CD4-positive, alpha-beta T cell (primary cell): ENCODE measurements at regions not wholly inside any gene's neighbourhood (a gene's known extent, or its start where the extent isn't known, plus 50 kb on each side); places are given as distances from the start of the nearest gene placed in this dataset.

Experiments used
- ATAC-seq: fragments of 200-7000 bp; cut with Tn5 transposase; one replicate; pipeline ENCODE4 v1.10.0; 2022; ENCODE audit warnings: mild to moderate bottlenecking; ENCODE audit not compliant: poor library complexity
- CTCF ChIA-PET: fragments of 350-600 bp; sonication (Branson Sonifier 250); formaldehyde crosslinking; loops from one replicate; lab custom pipeline; 2021; ENCODE audit warnings: antibody characterized with exemption, inconsistent platforms; lab: Charles Lee
- POLR2A ChIA-PET: fragments of 350-600 bp; sonication (Branson Sonifier 250); formaldehyde crosslinking; loops from one replicate; lab custom pipeline; 2021; ENCODE audit warnings: antibody characterized with exemption, inconsistent platforms; lab: Charles Lee
- DNase-seq, 14 experiments: peaks; one replicate each; pipeline ENCODE4 v3.0.0-alpha.2; 2013 to 2020; ENCODE audit warnings: mixed read lengths in 2 of 14
- H3K27ac ChIP-seq, 2 donors: one replicate each; pipeline versions ENCODE4 v1.5.1 to v1.7.0; 2013; ENCODE audit warnings: low read length in 2 of 2, low read depth in 1 of 2, mild to moderate bottlenecking in 1 of 2
- H3K27me3 ChIP-seq, 2 experiments: 1 replicate in 1 of 2; 2 replicates in 1 of 2; pipeline versions ENCODE4 v1.6.1 to v1.7.0; 2013; ENCODE audit warnings: low read length in 2 of 2, control low read depth in 1 of 2, mild to moderate bottlenecking in 1 of 2, moderate library complexity in 1 of 2; ENCODE audit not compliant: insufficient read depth in 2 of 2, control insufficient read depth in 1 of 2
- H3K36me3 ChIP-seq: one replicate; pipeline ENCODE4 v1.6.1; 2013; ENCODE audit warnings: low read length, control low read depth; ENCODE audit not compliant: insufficient read depth
- H3K4me1 ChIP-seq: one replicate; pipeline ENCODE4 v1.6.1; 2013; ENCODE audit warnings: low read length, control low read depth; ENCODE audit not compliant: insufficient read depth
- H3K4me3 ChIP-seq: one replicate; pipeline ENCODE4 v1.5.1; 2013; ENCODE audit warnings: mild to moderate bottlenecking, low read length, moderate library complexity
- H3K9me3 ChIP-seq, 2 experiments: 1 replicate in 1 of 2; 2 replicates in 1 of 2; pipeline versions ENCODE4 v1.6.1 to v1.7.0; 2013; ENCODE audit warnings: low read length in 2 of 2, mild to moderate bottlenecking in 2 of 2, control low read depth in 1 of 2, moderate library complexity in 1 of 2; ENCODE audit not compliant: control insufficient read depth in 1 of 2, insufficient read depth in 1 of 2
- H3K27ac Mint-ChIP-seq: one replicate; pipeline ENCODE4 v1.8.0; 2020; ENCODE audit warnings: mixed read lengths
- H3K27me3 Mint-ChIP-seq: one replicate; pipeline ENCODE4 v1.8.0; 2021; ENCODE audit warnings: mixed read lengths
- H3K36me3 Mint-ChIP-seq: one replicate; pipeline ENCODE4 v1.8.0; 2021; ENCODE audit warnings: low read depth, mixed read lengths
- H3K4me1 Mint-ChIP-seq: one replicate; pipeline ENCODE4 v1.8.0; 2021; ENCODE audit warnings: low read depth, mixed read lengths
- H3K4me3 Mint-ChIP-seq: one replicate; pipeline ENCODE4 v1.8.0; 2020; ENCODE audit warnings: mild to moderate bottlenecking, mixed read lengths
- H3K9me3 Mint-ChIP-seq: one replicate; pipeline ENCODE4 v1.8.0; 2020; ENCODE audit warnings: mixed read lengths
- intact Hi-C, 2 experiments: fragments of 100-400 bp; cut with DNase I in 1 of 2; cut with micrococcal nuclease in 1 of 2; formaldehyde crosslinking; loops; one replicate each; pipeline versions ENCODE4 v1.15.1 to v1.9.0; 2023 to 2025; cut with DNase I, micrococcal nuclease
- TF ChIP-seq, protein P1 (sequence below): fragments of 200-600 bp; IDR thresholded peaks from one replicate; pipeline ENCODE4 v1.8.0; 2022; ENCODE audit warnings: antibody characterized with exemption, mild to moderate bottlenecking

DNA sequence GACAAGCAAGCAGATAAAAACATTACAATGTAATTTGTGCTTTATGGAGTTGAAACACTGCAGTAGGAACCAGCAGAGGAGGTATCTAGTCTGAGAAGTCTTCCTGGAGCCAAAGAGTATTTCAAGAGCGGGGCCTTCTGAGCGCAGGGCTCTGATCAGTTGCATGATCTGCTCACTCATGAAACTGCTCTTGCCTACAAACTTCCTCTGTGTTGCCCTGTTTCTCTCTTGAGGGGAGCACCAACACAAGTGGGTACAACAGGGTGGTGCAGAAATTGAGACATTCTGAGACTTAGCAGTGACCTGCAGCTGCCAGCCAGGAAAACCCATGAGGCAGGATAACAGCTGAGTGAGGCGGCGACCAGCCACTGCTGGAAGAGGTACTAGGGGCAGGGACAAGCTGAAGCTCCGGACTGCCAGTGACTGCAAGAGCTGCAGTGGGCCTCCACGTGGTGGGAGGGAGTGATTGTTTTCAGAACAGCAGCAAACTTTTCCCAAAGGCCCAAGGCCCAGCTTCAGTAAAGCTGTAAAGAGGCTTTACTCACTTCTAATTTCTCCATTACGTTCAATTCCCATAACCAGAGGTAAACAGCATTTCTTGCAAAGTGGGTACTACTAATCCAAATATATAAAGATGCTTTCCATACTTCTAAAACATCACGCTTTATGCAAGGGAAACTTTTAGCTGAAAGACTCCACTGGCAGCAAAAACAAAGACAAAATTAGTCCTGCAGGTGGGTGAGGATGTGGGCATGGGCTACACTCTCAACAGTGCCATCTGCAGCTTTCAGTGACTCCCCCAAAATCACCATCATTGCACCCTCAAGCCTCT lies 69.0 kb upstream of the LPP start:
- Histone ChIP-seq H3K27me3 (no peaks in the 10 kb centered on the region), H3K4me1 (no peaks in the 10 kb centered on the region), H3K4me3 (no peak overlapping the region), H3K9me3 (no peaks in the 10 kb centered on the region), H3K27ac (no peak overlapping the region), H3K36me3 (no peaks in the 10 kb centered on the region)
- no peak overlapping the region for H3K4me3 Mint-ChIP-seq
- no peak overlapping the region for H3K27ac Mint-ChIP-seq
- intact Hi-C loops = loop anchor here in 1 of 2 experiments (10.0 kb wide), 1 partner anchor 510 kb away; no protein-coding TSS in a partner anchor
- H3K4me1 Mint-ChIP-seq = no peaks in the 10 kb centered on the region
- peaks cover 3% of the 10 kb centered on the region for H3K9me3 Mint-ChIP-seq
- no peak for ATAC-seq
- DNase-seq = no peak
- ChIA-PET POLR2A (interaction anchor here (0.6 kb wide), 1 partner anchor 105 kb away, joined by 3 read pairs; no protein-coding TSS in a partner anchor), CTCF (interaction anchor here (1.1 kb wide), 1 partner anchor 345 kb away, joined by 3 read pairs; no protein-coding TSS in a partner anchor)
- TF ChIP-seq, protein P1, sequence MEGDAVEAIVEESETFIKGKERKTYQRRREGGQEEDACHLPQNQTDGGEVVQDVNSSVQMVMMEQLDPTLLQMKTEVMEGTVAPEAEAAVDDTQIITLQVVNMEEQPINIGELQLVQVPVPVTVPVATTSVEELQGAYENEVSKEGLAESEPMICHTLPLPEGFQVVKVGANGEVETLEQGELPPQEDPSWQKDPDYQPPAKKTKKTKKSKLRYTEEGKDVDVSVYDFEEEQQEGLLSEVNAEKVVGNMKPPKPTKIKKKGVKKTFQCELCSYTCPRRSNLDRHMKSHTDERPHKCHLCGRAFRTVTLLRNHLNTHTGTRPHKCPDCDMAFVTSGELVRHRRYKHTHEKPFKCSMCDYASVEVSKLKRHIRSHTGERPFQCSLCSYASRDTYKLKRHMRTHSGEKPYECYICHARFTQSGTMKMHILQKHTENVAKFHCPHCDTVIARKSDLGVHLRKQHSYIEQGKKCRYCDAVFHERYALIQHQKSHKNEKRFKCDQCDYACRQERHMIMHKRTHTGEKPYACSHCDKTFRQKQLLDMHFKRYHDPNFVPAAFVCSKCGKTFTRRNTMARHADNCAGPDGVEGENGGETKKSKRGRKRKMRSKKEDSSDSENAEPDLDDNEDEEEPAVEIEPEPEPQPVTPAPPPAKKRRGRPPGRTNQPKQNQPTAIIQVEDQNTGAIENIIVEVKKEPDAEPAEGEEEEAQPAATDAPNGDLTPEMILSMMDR = no peak
- no peaks in the 10 kb centered on the region for H3K36me3 Mint-ChIP-seq
- no peaks in the 10 kb centered on the region for H3K27me3 Mint-ChIP-seq

- CTCF ChIA-PET = interaction anchor here (1.1 kb wide), 1 partner anchor 346 kb away, joined by 3 read pairs; no protein-coding TSS in a partner anchor
Observed at GRCh38 chr3:188085584-188086560, 68.1 kb upstream of the LPP start.

More at GRCh38 chr3:188085584-188086560, 68.1 kb upstream of the LPP start:
- Histone ChIP-seq H3K9me3 (no peaks in the 10 kb centered on the region), H3K27ac (no peak overlapping the region), H3K27me3 (no peaks in the 10 kb centered on the region), H3K4me3 (no peak overlapping the region), H3K4me1 (no peaks in the 10 kb centered on the region), H3K36me3 (no peaks in the 10 kb centered on the region)
- DNase-seq (no peak), ATAC-seq (no peak)
- POLR2A ChIA-PET = no interaction called here
- Mint-ChIP-seq H3K4me1 (no peaks in the 10 kb centered on the region), H3K27ac (no peak overlapping the region), H3K27me3 (no peaks in the 10 kb centered on the region), H3K9me3 (no peaks in the 10 kb centered on the region), H3K4me3 (no peak overlapping the region), H3K36me3 (no peaks in the 10 kb centered on the region)
- TF ChIP-seq, protein P1 = no peak
- intact Hi-C loops = loop anchor here in 1 of 2 experiments (10.0 kb wide), 1 partner anchor 509 kb away; no protein-coding TSS in a partner anchor
